Panc1 (cell line): ENCODE measurements at regions not wholly inside any gene's neighbourhood (a gene's known extent, or its start where the extent isn't known, plus 50 kb on each side); places are given as distances from the start of the nearest gene placed in this dataset.
"Not testable (repeated sequence)": the region's sequence is repeated elsewhere in the genome, so short reads cannot be mapped to it uniquely, and the experiment has no call there.

Source experiments
- ATAC-seq: fragments of 200-7000 bp; cut with Tn5 transposase; 2 replicates; pipeline ENCODE4 v1.9.1; 2020; ENCODE audit warnings: mild to moderate bottlenecking, moderate library complexity
- BruUV-seq: library from RNA; stranded (reverse); fragments of 400-500 nt; replicated peaks from 2 replicates; lab custom pipeline; 2021; lab: Mats Ljungman, UMichigan
- CTCF ChIA-PET: fragments of 300-600 bp; sonication (Branson Sonifier 250); formaldehyde crosslinking; loops from one replicate; lab custom pipeline; 2022; ENCODE audit warnings: antibody characterized with exemption; lab: Charles Lee
- POLR2A ChIA-PET: fragments of 300-600 bp; sonication (Branson Sonifier 250); formaldehyde crosslinking; loops from one replicate; lab custom pipeline; 2022; ENCODE audit warnings: antibody characterized with exemption; lab: Charles Lee
- DNase-seq: peaks from one replicate; pipeline ENCODE4 v3.0.0-alpha.2; 2010; ENCODE audit warnings: low read depth, low spot score
- H3K27ac ChIP-seq: 2 replicates; pipeline ENCODE4 v1.5.1; 2011; ENCODE audit warnings: mild to moderate bottlenecking, low read length, inconsistent platforms
- H3K27me3 ChIP-seq: fragments of 200-500 bp; sonication (Bioruptor generic); 2 replicates; pipeline ENCODE4 v1.6.0; 2014; ENCODE audit warnings: low read length, inconsistent platforms; ENCODE audit not compliant: control insufficient read depth, insufficient read depth
- H3K36me3 ChIP-seq: fragments of 200-500 bp; sonication (Bioruptor generic); 2 replicates; pipeline ENCODE4 v1.5.1; 2014; ENCODE audit warnings: inconsistent platforms, mild to moderate bottlenecking, low read length, moderate library complexity; ENCODE audit not compliant: control insufficient read depth, insufficient read depth
- H3K4me1 ChIP-seq: 2 replicates; pipeline ENCODE4 v1.5.1; 2011; ENCODE audit warnings: inconsistent platforms, mild to moderate bottlenecking, low read length, moderate library complexity; ENCODE audit not compliant: control insufficient read depth, insufficient read depth
- H3K4me3 ChIP-seq, 2 experiments: 2 replicates each; pipeline ENCODE4 v1.5.1; 2011 to 2012; ENCODE audit warnings: low read depth in 2 of 2, low read length in 2 of 2, mild to moderate bottlenecking in 2 of 2, inconsistent platforms in 1 of 2, moderate library complexity in 1 of 2
- H3K9me3 ChIP-seq: fragments of 200-500 bp; sonication (Bioruptor generic); 2 replicates; pipeline ENCODE4 v1.5.1; 2014; ENCODE audit warnings: low read depth, mild to moderate bottlenecking, inconsistent platforms, low read length, moderate library complexity; ENCODE audit not compliant: control insufficient read depth, insufficient read depth
- POLR2AphosphoS5 ChIP-seq: IDR thresholded peaks from 2 replicates; pipeline ENCODE4 v1.6.1; 2012; ENCODE audit warnings: mild to moderate bottlenecking, low read depth, low read length, moderate library complexity
- SIN3A ChIP-seq: IDR thresholded peaks from 2 replicates; pipeline ENCODE4 v1.6.1; 2012; ENCODE audit warnings: low read depth, mild to moderate bottlenecking, low read length, moderate library complexity, borderline replicate concordance; ENCODE audit not compliant: insufficient read depth
- TCF7L2 ChIP-seq: IDR thresholded peaks from 2 replicates; pipeline ENCODE4 v1.6.1; 2011; ENCODE audit warnings: mild to moderate bottlenecking, low read depth, low read length, inconsistent platforms
- in situ Hi-C: cut with HindIII; loops from 2 replicates; pipeline ENCODE4 v1.10.0; 2016; ENCODE audit warnings: low sequenced_read_pairs, low pct_unique_long_range_greater_than_20kb
- intact Hi-C: fragments of 100-400 bp; cut with micrococcal nuclease; formaldehyde crosslinking; loops from one replicate; pipeline ENCODE4 v1.10.0; 2022; ENCODE audit not compliant: unreplicated experiment
- TF ChIP-seq, protein P1 (sequence below): fragments of 450-650 bp; IDR thresholded peaks from 2 replicates; pipeline ENCODE4 v1.5.1; 2017; ENCODE audit warnings: mild to moderate bottlenecking
- TF ChIP-seq, protein P2 (sequence below), 2 experiments: IDR thresholded peaks; 2 replicates each; pipeline ENCODE4 v1.6.1; 2011 to 2012; ENCODE audit warnings: low read depth in 2 of 2, control low read depth in 1 of 2, low read length in 1 of 2, mild to moderate bottlenecking in 1 of 2, moderate library complexity in 1 of 2; ENCODE audit not compliant: insufficient read depth in 1 of 2

DNA sequence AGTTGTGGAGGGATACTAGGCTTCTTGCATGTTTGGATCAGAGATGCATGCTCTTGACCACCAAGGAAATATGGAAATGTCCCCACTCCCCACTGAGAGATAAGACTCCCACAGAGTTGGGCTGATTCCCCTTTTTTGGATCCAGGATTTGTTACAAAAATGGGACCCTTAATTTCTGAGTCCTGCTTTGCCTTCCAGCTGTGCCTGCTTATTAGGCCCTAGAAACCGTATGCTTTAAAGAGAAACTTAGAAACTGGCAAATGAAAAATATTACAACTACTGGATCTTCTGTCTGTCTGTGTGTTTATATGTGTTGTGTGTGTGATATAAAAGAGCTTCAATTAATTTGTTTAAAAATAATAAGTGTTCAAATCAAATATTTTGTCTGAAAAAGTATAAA, 817.6 kb upstream of the CITED2 start:
- H3K4me1 ChIP-seq = no peaks in the 10 kb centered on the region
- H3K36me3 ChIP-seq = no peaks in the 10 kb centered on the region
- H3K27ac ChIP-seq = no peak overlapping the region
- H3K27me3 ChIP-seq = no peaks in the 10 kb centered on the region
- DNase-seq (no peak), ATAC-seq (no peak)
- POLR2A ChIA-PET = no interaction called here
- H3K4me3 ChIP-seq = no peak overlapping the region
- BruUV-seq = no TSS peak
- intact Hi-C loops (no loop called here), in situ Hi-C loops (no loop called here)
- TF ChIP-seq, protein P1, sequence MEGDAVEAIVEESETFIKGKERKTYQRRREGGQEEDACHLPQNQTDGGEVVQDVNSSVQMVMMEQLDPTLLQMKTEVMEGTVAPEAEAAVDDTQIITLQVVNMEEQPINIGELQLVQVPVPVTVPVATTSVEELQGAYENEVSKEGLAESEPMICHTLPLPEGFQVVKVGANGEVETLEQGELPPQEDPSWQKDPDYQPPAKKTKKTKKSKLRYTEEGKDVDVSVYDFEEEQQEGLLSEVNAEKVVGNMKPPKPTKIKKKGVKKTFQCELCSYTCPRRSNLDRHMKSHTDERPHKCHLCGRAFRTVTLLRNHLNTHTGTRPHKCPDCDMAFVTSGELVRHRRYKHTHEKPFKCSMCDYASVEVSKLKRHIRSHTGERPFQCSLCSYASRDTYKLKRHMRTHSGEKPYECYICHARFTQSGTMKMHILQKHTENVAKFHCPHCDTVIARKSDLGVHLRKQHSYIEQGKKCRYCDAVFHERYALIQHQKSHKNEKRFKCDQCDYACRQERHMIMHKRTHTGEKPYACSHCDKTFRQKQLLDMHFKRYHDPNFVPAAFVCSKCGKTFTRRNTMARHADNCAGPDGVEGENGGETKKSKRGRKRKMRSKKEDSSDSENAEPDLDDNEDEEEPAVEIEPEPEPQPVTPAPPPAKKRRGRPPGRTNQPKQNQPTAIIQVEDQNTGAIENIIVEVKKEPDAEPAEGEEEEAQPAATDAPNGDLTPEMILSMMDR = no peak
- TF ChIP-seq, protein P2, sequence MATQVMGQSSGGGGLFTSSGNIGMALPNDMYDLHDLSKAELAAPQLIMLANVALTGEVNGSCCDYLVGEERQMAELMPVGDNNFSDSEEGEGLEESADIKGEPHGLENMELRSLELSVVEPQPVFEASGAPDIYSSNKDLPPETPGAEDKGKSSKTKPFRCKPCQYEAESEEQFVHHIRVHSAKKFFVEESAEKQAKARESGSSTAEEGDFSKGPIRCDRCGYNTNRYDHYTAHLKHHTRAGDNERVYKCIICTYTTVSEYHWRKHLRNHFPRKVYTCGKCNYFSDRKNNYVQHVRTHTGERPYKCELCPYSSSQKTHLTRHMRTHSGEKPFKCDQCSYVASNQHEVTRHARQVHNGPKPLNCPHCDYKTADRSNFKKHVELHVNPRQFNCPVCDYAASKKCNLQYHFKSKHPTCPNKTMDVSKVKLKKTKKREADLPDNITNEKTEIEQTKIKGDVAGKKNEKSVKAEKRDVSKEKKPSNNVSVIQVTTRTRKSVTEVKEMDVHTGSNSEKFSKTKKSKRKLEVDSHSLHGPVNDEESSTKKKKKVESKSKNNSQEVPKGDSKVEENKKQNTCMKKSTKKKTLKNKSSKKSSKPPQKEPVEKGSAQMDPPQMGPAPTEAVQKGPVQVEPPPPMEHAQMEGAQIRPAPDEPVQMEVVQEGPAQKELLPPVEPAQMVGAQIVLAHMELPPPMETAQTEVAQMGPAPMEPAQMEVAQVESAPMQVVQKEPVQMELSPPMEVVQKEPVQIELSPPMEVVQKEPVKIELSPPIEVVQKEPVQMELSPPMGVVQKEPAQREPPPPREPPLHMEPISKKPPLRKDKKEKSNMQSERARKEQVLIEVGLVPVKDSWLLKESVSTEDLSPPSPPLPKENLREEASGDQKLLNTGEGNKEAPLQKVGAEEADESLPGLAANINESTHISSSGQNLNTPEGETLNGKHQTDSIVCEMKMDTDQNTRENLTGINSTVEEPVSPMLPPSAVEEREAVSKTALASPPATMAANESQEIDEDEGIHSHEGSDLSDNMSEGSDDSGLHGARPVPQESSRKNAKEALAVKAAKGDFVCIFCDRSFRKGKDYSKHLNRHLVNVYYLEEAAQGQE (IDR thresholded peaks at IDR 0.05; ENCODE audit: insufficient read depth in 1 of 2, low read depth in 2 of 2, low read length in 1 of 2) = no peak
- TF ChIP-seq TCF7L2 (no peak), POLR2AphosphoS5 (no peak), SIN3A (no peak)
- CTCF ChIA-PET = no interaction called here
- peaks cover 15% of the 10 kb centered on the region; the same call in 1 of the 2 replicates for H3K9me3 ChIP-seq

DNA sequence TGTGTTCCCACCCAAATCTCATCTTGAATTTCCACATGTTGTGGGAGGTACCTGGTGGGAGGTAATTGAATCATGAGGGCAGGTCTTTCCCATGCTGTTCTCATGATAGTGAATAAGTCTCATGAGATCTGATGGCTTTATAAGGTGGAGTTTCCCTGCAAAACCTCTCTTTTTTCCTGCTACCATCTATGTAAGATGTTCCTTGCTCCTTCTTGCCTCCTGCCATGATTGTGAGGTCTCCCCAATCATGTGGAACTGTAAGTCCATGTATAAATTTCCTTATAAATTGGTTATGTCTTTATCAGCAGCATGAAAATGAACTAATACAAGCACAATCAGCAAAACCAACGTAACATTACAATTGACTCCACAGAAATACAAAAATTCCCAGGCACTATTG, 814.8 kb upstream of the CITED2 start:
- DNase-seq, H3K36me3 ChIP-seq, ATAC-seq, H3K27ac ChIP-seq, H3K4me3 ChIP-seq, POLR2A ChIA-PET, H3K27me3 ChIP-seq, in situ Hi-C loops, BruUV-seq, intact Hi-C loops, CTCF ChIA-PET, H3K4me1 ChIP-seq: not testable (repeated sequence)
- peaks cover 15% of the 10 kb centered on the region; the same call in 1 of the 2 replicates for H3K9me3 ChIP-seq

DNA sequence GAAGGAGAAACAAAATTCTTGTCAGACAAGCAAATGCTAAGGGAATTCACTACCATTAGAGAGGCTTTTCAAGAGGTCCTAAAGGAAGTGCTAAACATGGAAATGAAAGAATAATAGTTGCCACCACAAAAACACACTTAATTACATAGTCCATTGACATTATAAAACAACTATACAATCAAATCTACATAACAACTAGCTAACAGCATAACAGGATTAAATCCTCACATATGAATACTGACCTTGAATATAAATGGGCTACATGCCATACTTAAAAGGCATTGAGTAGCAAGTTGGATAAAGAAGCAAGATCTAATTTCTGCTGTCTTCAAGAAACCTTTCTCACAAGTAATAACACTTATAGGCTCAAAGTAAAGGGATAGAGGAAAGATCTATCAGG, 811.5 kb upstream of the CITED2 start:
- H3K27ac ChIP-seq = no peak overlapping the region
- no peaks in the 10 kb centered on the region for H3K36me3 ChIP-seq
- DNase-seq (no peak), ATAC-seq (no peak)
- CTCF ChIA-PET = no interaction called here
- TF ChIP-seq, protein P2 (IDR thresholded peaks at IDR 0.05; ENCODE audit: insufficient read depth in 1 of 2, low read depth in 2 of 2, low read length in 1 of 2) = no peak
- TF ChIP-seq SIN3A = no peak
- TF ChIP-seq TCF7L2 = no peak
- TF ChIP-seq, protein P1 = no peak
- TF ChIP-seq POLR2AphosphoS5 = no peak
- no TSS peak for BruUV-seq
- no peaks in the 10 kb centered on the region for H3K4me1 ChIP-seq
- in situ Hi-C loops = no loop called here
- H3K4me3 ChIP-seq = no peak overlapping the region
- no peaks in the 10 kb centered on the region for H3K27me3 ChIP-seq
- intact Hi-C loops = no loop called here
- POLR2A ChIA-PET = no interaction called here
- H3K9me3 ChIP-seq = no peaks in the 10 kb centered on the region; the same call in 1 of the 2 replicates
